ENCODE measurements at regions not wholly inside any gene's neighbourhood (a gene's known extent, or its start where the extent isn't known, plus 50 kb on each side); places are given as distances from the start of the nearest gene placed in this dataset.

- H3K9me3 ChIP-seq (ENCODE audit: control insufficient read depth in 2 of 2, insufficient read depth in 1 of 2, low read depth in 1 of 2, low read length in 1 of 2): no peaks in the 10 kb centered on the region
- H3K36me3 ChIP-seq (ENCODE audit: control insufficient read depth in 3 of 3, insufficient read depth in 2 of 3, low read depth in 1 of 3, low read length in 3 of 3): no peaks in the 10 kb centered on the region
- no peak for DNase-seq
- no peaks in the 10 kb centered on the region for H3K4me1 ChIP-seq (ENCODE audit: control insufficient read depth in 3 of 3, insufficient read depth in 2 of 3, low read depth in 1 of 3, low read length in 2 of 3)
- no peak overlapping the region for H3K27ac ChIP-seq (ENCODE audit: low read depth in 1 of 3, low read length in 2 of 3)
- H3K4me3 ChIP-seq (ENCODE audit: low read depth in 1 of 3, low read length in 3 of 3): no peak overlapping the region
- no peaks in the 10 kb centered on the region for H3K27me3 ChIP-seq (ENCODE audit: control insufficient read depth in 3 of 3, insufficient read depth in 3 of 3, low read length in 3 of 3)
- 71 to 77% (median 75%) methylated on average over 6 of the region's 6 CpGs for WGBS, 3 donors
- no peak for FAIRE-seq
Observed at GRCh38 chr9:79308012-79308411, 263.8 kb upstream of the TLE4 start.

- DNase-seq (no peak), FAIRE-seq (no peak)
- Histone ChIP-seq H3K27ac (ENCODE audit: low read depth in 1 of 3, low read length in 2 of 3) (no peak overlapping the region), H3K9me3 (ENCODE audit: control insufficient read depth in 2 of 2, insufficient read depth in 1 of 2, low read depth in 1 of 2, low read length in 1 of 2) (no peaks in the 10 kb centered on the region), H3K27me3 (ENCODE audit: control insufficient read depth in 3 of 3, insufficient read depth in 3 of 3, low read length in 3 of 3) (no peaks in the 10 kb centered on the region), H3K4me3 (ENCODE audit: low read depth in 1 of 3, low read length in 3 of 3) (no peak overlapping the region), H3K36me3 (ENCODE audit: control insufficient read depth in 3 of 3, insufficient read depth in 2 of 3, low read depth in 1 of 3, low read length in 3 of 3) (no peaks in the 10 kb centered on the region), H3K4me1 (ENCODE audit: control insufficient read depth in 3 of 3, insufficient read depth in 2 of 3, low read depth in 1 of 3, low read length in 2 of 3) (no peaks in the 10 kb centered on the region)
- 83 to 86% (median 83%) methylated on average over 13 of the region's 13 CpGs for WGBS, 3 donors
Observed at GRCh38 chr9:79312686-79313421, 258.9 kb upstream of the TLE4 start.

- Histone ChIP-seq H3K9me3 (ENCODE audit: control insufficient read depth in 2 of 2, insufficient read depth in 1 of 2, low read depth in 1 of 2, low read length in 1 of 2) (no peaks in the 10 kb centered on the region), H3K27me3 (ENCODE audit: control insufficient read depth in 3 of 3, insufficient read depth in 3 of 3, low read length in 3 of 3) (no peaks in the 10 kb centered on the region), H3K27ac (ENCODE audit: low read depth in 1 of 3, low read length in 2 of 3) (no peak overlapping the region), H3K4me3 (ENCODE audit: low read depth in 1 of 3, low read length in 3 of 3) (no peak overlapping the region), H3K4me1 (ENCODE audit: control insufficient read depth in 3 of 3, insufficient read depth in 2 of 3, low read depth in 1 of 3, low read length in 2 of 3) (no peaks in the 10 kb centered on the region), H3K36me3 (ENCODE audit: control insufficient read depth in 3 of 3, insufficient read depth in 2 of 3, low read depth in 1 of 3, low read length in 3 of 3) (no peaks in the 10 kb centered on the region)
- DNase-seq (no peak), FAIRE-seq (no peak)
- 65 to 84% (median 83%) methylated on average over 3 of the region's 3 CpGs for WGBS, 3 donors
Observed at GRCh38 chr9:79325501-79325900, 246.3 kb upstream of the TLE4 start.

GRCh38 chr9:79329861-79330260 is 241.9 kb upstream of the TLE4 start:
- FAIRE-seq (no peak), DNase-seq (no peak)
- H3K9me3 ChIP-seq (ENCODE audit: control insufficient read depth in 2 of 2, insufficient read depth in 1 of 2, low read depth in 1 of 2, low read length in 1 of 2): no peaks in the 10 kb centered on the region
- no peak overlapping the region for H3K27ac ChIP-seq (ENCODE audit: low read depth in 1 of 3, low read length in 2 of 3)
- H3K4me1 ChIP-seq (ENCODE audit: control insufficient read depth in 3 of 3, insufficient read depth in 2 of 3, low read depth in 1 of 3, low read length in 2 of 3): no peaks in the 10 kb centered on the region
- H3K4me3 ChIP-seq (ENCODE audit: low read depth in 1 of 3, low read length in 3 of 3): no peak overlapping the region
- no peaks in the 10 kb centered on the region for H3K27me3 ChIP-seq (ENCODE audit: control insufficient read depth in 3 of 3, insufficient read depth in 3 of 3, low read length in 3 of 3)
- H3K36me3 ChIP-seq (ENCODE audit: control insufficient read depth in 3 of 3, insufficient read depth in 2 of 3, low read depth in 1 of 3, low read length in 3 of 3): no peaks in the 10 kb centered on the region
- WGBS, 3 donors: 62 to 90% (median 75%) methylated on average over 1 of the region's 1 CpG

- Histone ChIP-seq H3K27me3 (ENCODE audit: control insufficient read depth in 3 of 3, insufficient read depth in 3 of 3, low read length in 3 of 3) (no peaks in the 10 kb centered on the region), H3K4me3 (ENCODE audit: low read depth in 1 of 3, low read length in 3 of 3) (no peak overlapping the region), H3K36me3 (ENCODE audit: control insufficient read depth in 3 of 3, insufficient read depth in 2 of 3, low read depth in 1 of 3, low read length in 3 of 3) (no peaks in the 10 kb centered on the region), H3K9me3 (ENCODE audit: control insufficient read depth in 2 of 2, insufficient read depth in 1 of 2, low read depth in 1 of 2, low read length in 1 of 2) (peaks cover 0 to 13% of the 10 kb centered on the region in 2 donors), H3K4me1 (ENCODE audit: control insufficient read depth in 3 of 3, insufficient read depth in 2 of 3, low read depth in 1 of 3, low read length in 2 of 3) (no peaks in the 10 kb centered on the region), H3K27ac (ENCODE audit: low read depth in 1 of 3, low read length in 2 of 3) (no peak overlapping the region)
- 86 to 92% (median 91%) methylated on average over 6 of the region's 6 CpGs for WGBS, 3 donors
- no peak for FAIRE-seq
- no peak for DNase-seq
Observed at GRCh38 chr9:79334001-79334400, 237.8 kb upstream of the TLE4 start.

GRCh38 chr9:79334711-79335110 is 237.1 kb upstream of the TLE4 start:
- DNase-seq (no peak), FAIRE-seq (no peak)
- Histone ChIP-seq H3K9me3 (ENCODE audit: control insufficient read depth in 2 of 2, insufficient read depth in 1 of 2, low read depth in 1 of 2, low read length in 1 of 2) (peaks cover 0 to 13% of the 10 kb centered on the region in 2 donors), H3K4me1 (ENCODE audit: control insufficient read depth in 3 of 3, insufficient read depth in 2 of 3, low read depth in 1 of 3, low read length in 2 of 3) (no peaks in the 10 kb centered on the region), H3K4me3 (ENCODE audit: low read depth in 1 of 3, low read length in 3 of 3) (no peak overlapping the region), H3K36me3 (ENCODE audit: control insufficient read depth in 3 of 3, insufficient read depth in 2 of 3, low read depth in 1 of 3, low read length in 3 of 3) (no peaks in the 10 kb centered on the region), H3K27ac (ENCODE audit: low read depth in 1 of 3, low read length in 2 of 3) (no peak overlapping the region), H3K27me3 (ENCODE audit: control insufficient read depth in 3 of 3, insufficient read depth in 3 of 3, low read length in 3 of 3) (no peaks in the 10 kb centered on the region)
- 84 to 91% (median 85%) methylated on average over 1 of the region's 1 CpG for WGBS, 3 donors

GRCh38 chr9:79335987-79336386 is 235.8 kb upstream of the TLE4 start:
- H3K36me3 ChIP-seq (ENCODE audit: control insufficient read depth in 3 of 3, insufficient read depth in 2 of 3, low read depth in 1 of 3, low read length in 3 of 3): no peaks in the 10 kb centered on the region
- no peak overlapping the region for H3K4me3 ChIP-seq (ENCODE audit: low read depth in 1 of 3, low read length in 3 of 3)
- peaks cover 0 to 13% of the 10 kb centered on the region in 2 donors for H3K9me3 ChIP-seq (ENCODE audit: control insufficient read depth in 2 of 2, insufficient read depth in 1 of 2, low read depth in 1 of 2, low read length in 1 of 2)
- H3K4me1 ChIP-seq (ENCODE audit: control insufficient read depth in 3 of 3, insufficient read depth in 2 of 3, low read depth in 1 of 3, low read length in 2 of 3): no peaks in the 10 kb centered on the region
- WGBS, 3 donors: 71 to 86% (median 72%) methylated on average over 1 of the region's 1 CpG
- no peak overlapping the region for H3K27ac ChIP-seq (ENCODE audit: low read depth in 1 of 3, low read length in 2 of 3)
- FAIRE-seq (no peak), DNase-seq (no peak)
- H3K27me3 ChIP-seq (ENCODE audit: control insufficient read depth in 3 of 3, insufficient read depth in 3 of 3, low read length in 3 of 3): no peaks in the 10 kb centered on the region

- FAIRE-seq: no peak
- Histone ChIP-seq H3K4me1 (ENCODE audit: control insufficient read depth in 3 of 3, insufficient read depth in 2 of 3, low read depth in 1 of 3, low read length in 2 of 3) (no peaks in the 10 kb centered on the region), H3K9me3 (ENCODE audit: control insufficient read depth in 2 of 2, insufficient read depth in 1 of 2, low read depth in 1 of 2, low read length in 1 of 2) (peaks cover 0 to 4% of the 10 kb centered on the region in 2 donors), H3K36me3 (ENCODE audit: control insufficient read depth in 3 of 3, insufficient read depth in 2 of 3, low read depth in 1 of 3, low read length in 3 of 3) (no peaks in the 10 kb centered on the region), H3K4me3 (ENCODE audit: low read depth in 1 of 3, low read length in 3 of 3) (no peak overlapping the region), H3K27ac (ENCODE audit: low read depth in 1 of 3, low read length in 2 of 3) (no peak overlapping the region), H3K27me3 (ENCODE audit: control insufficient read depth in 3 of 3, insufficient read depth in 3 of 3, low read length in 3 of 3) (no peaks in the 10 kb centered on the region)
- 86 to 92% (median 89%) methylated on average over 6 of the region's 6 CpGs for WGBS, 3 donors
- no peak for DNase-seq
Observed at GRCh38 chr9:79341561-79341960, 230.2 kb upstream of the TLE4 start.

Measured in small intestine (tissue), 7 donors.